AG10803 (cell line): ENCODE measurements at regions not wholly inside any gene's neighbourhood (a gene's known extent, or its start where the extent isn't known, plus 50 kb on each side); places are given as distances from the start of the nearest gene placed in this dataset.
A peak's percentile ranks its signal among the peaks of the same experiment; 100 is the strongest.

Experiments
- DNase-seq: peaks from one replicate; pipeline ENCODE4 v3.0.0; 2010; ENCODE audit warnings: low read depth
- H3K4me3 ChIP-seq: 2 replicates; pipeline ENCODE4 v1.5.1; 2011; ENCODE audit warnings: mild to moderate bottlenecking, low read length, control low read depth
- CTCF ChIP-seq: conservative IDR thresholded peaks from 2 replicates; pipeline ENCODE4 v1.5.1; 2011; ENCODE audit warnings: mild to moderate bottlenecking, low read length, control low read depth, inconsistent platforms

GRCh38 chr16:51313198-51313597 lies 162.1 kb upstream of the SALL1 start:
- TF ChIP-seq CTCF, result no peak
- no peak for DNase-seq
- no peak overlapping the region for H3K4me3 ChIP-seq

DNA sequence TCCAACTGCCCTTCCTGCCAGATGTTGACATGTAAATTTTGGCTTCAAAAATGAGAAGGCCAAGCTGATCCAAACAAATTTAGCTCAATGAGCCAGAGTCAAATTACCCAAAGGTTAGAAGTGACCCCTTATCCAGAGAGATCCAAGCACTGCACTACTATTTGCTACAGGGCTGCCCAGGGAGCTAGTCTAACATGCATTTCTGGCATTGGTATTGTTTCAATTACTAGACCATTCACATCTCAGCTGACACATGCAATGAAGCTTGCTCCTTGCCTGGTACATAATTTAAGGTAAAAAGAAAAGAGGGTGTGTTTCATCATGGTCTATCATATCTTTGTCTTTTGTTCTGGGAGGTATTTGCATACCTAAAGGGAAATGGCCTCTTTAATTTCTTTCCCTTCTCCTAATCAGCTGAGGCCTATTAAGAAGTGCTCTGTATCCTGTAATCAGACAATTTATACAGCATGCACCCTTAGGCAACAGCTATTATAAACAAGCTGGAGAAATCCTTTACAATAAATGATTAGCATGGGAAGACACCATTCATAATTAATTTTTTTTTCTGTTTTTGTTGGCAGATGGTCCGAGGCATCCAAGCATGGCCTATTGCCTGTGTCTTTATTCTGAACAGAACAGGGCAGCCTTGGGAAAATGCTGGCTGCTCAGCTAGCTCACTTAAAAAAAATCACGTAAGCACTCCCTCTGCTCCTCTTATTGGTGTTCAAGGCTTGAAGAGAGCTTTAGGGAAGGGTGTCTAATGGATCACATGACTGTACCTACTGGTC lies 161.5 kb upstream of the SALL1 start:
- no peak overlapping the region for H3K4me3 ChIP-seq
- no peak for TF ChIP-seq CTCF
- no peak for DNase-seq

DNA sequence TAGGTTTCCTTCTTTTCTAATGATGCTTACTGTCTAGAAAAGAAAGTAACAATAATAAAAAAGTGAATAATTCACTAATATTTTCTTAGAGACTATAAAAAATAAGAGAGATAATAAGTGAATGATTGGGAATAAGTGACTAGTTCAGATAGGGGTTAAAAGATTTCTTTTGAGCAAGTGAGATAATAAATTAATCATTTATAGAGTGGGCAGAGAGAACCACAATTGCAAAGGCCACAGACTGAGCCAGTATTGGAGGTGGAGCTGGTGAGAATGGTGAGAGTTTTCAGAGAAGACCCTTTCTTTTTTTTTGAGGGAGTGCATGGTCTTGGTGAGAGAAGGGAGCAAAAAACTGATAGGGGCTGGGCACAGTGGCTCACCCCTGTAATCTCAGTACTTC lies 159.1 kb upstream of the SALL1 start:
- no peak overlapping the region for H3K4me3 ChIP-seq
- DNase-seq, result no peak
- TF ChIP-seq CTCF, result no peak

DNA sequence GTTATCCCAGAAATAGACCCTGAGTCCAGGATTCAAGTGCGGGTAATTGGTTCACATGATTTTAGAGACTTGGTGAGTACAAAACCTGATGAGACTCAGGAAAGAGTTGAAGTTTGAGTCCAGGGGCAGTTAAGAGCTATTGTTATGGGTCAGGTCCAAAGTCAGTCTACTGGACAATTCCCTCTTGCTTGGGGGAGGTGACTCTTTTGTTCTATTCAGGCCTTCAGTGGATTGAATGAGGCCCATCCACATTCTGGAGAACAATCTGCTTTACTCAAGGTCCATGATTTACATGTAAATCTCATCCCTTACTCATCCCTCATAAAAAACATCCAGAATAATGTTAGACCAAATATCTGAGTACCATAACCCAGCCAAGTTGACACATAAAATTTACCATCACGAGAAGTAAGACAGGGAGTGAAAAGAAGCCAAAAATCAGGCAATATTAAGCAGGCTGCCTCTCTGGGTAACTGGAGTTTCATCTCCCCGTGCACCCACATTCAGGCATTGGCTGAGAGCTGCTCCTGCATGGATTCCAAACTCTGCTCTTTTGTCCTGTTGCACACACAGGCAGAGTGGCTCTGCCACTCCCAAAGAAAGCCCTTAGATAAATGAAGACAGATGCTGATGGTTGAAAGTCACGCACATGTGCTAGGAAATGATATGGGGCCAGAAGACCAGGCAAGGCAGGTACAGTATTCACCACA lies 156.0 kb upstream of the SALL1 start:
- H3K4me3 ChIP-seq, result no peak overlapping the region
- TF ChIP-seq CTCF, result no peak
- peak; percentile 8 for DNase-seq

DNA sequence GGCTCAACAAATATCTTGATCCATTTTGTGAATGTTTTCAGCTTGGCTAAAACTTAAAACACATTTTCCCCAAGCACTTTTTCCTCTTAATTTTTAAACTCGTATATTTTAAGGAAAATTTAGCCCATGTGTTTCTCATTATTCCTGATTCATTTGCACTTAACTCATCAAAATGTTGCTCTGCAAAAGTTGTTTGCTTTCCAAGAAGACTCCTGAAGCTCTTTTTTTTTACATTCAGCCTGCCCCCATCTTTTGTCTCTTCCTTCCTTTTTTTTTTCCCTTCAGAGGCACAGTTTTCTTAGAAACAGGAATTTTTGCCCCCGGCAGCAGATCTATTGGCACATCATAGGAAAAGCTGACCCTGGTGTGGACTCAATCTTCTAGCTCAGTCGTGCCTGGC lies 155.0 kb upstream of the SALL1 start:
- TF ChIP-seq CTCF, result no peak
- DNase-seq, result peak; percentile 82

GRCh38 chr16:51305337-51305736 lies 154.3 kb upstream of the SALL1 start:
- no peak overlapping the region for H3K4me3 ChIP-seq
- DNase-seq, result no peak
- no peak for TF ChIP-seq CTCF

More for the DNA sequence above, 155.0 kb upstream of the SALL1 start:
- no peak overlapping the region for H3K4me3 ChIP-seq

GRCh38 chr16:51302042-51302441 lies 151.0 kb upstream of the SALL1 start:
- TF ChIP-seq CTCF, result no peak

More at GRCh38 chr16:51302042-51302441, 151.0 kb upstream of the SALL1 start:
- DNase-seq, result no peak
- no peak overlapping the region for H3K4me3 ChIP-seq
